Coronary artery (tissue), 2 donors: ENCODE measurements at regions not wholly inside any gene's neighbourhood (a gene's known extent, or its start where the extent isn't known, plus 50 kb on each side); places are given as distances from the start of the nearest gene placed in this dataset.
"Not testable (repeated sequence)": the region's sequence is repeated elsewhere in the genome, so short reads cannot be mapped to it uniquely, and the experiment has no call there.

Experiments used
- DNase-seq: peaks from one replicate; pipeline ENCODE4 v3.0.0-alpha.2; 2017; ENCODE audit warnings: low spot score
- H3K27ac ChIP-seq, 2 donors: fragments of 200-600 bp; sonication (generic); one replicate each; pipeline ENCODE4 v1.5.1; 2016 to 2019
- H3K4me3 ChIP-seq: fragments of 200-600 bp; sonication (generic); 2 replicates; pipeline ENCODE4 v1.5.1; 2016; ENCODE audit warnings: mild to moderate bottlenecking, moderate library complexity
- CTCF ChIP-seq: fragments of 200-600 bp; sonication (generic); IDR thresholded peaks from one replicate; pipeline ENCODE4 v1.5.1; 2019; ENCODE audit warnings: antibody characterized with exemption

GRCh38 chr3:73259291-73259690 lies 197.8 kb downstream of the EBLN2 start:
- no peak for DNase-seq
- no peak for TF ChIP-seq CTCF
- H3K27ac ChIP-seq: no peak overlapping the region
- no peak overlapping the region for H3K4me3 ChIP-seq

GRCh38 chr3:73259856-73260255 lies 198.4 kb downstream of the EBLN2 start:
- DNase-seq: no peak
- H3K27ac ChIP-seq: no peak overlapping the region
- H3K4me3 ChIP-seq: no peak overlapping the region
- no peak for TF ChIP-seq CTCF

- not testable (repeated sequence) for H3K27ac ChIP-seq, H3K4me3 ChIP-seq, DNase-seq
Measured at GRCh38 chr3:73266558-73266957, 205.1 kb downstream of the EBLN2 start.

GRCh38 chr3:73269126-73269525 lies 207.7 kb downstream of the EBLN2 start:
- H3K4me3 ChIP-seq, DNase-seq, H3K27ac ChIP-seq: not testable (repeated sequence)

- no peak overlapping the region for H3K27ac ChIP-seq
- DNase-seq: no peak
- no peak overlapping the region for H3K4me3 ChIP-seq
- TF ChIP-seq CTCF: no peak
Measured at GRCh38 chr3:73270839-73271483, 209.5 kb downstream of the EBLN2 start.

GRCh38 chr3:73273341-73273740 lies 211.9 kb downstream of the EBLN2 start:
- Histone ChIP-seq H3K4me3 (no peak overlapping the region), H3K27ac (no peak overlapping the region)
- DNase-seq: no peak
- no peak for TF ChIP-seq CTCF

GRCh38 chr3:73280746-73281145 lies 219.3 kb downstream of the EBLN2 start:
- Histone ChIP-seq H3K4me3 (no peak overlapping the region), H3K27ac (no peak overlapping the region)
- DNase-seq: no peak
- no peak for TF ChIP-seq CTCF

GRCh38 chr3:73284472-73284871 lies 223.0 kb downstream of the EBLN2 start:
- no peak overlapping the region for H3K27ac ChIP-seq
- no peak for DNase-seq
- H3K4me3 ChIP-seq: no peak overlapping the region
- no peak for TF ChIP-seq CTCF
